Fibroblast of skin of left biceps (primary cell): ENCODE measurements at regions not wholly inside any gene's neighbourhood (a gene's known extent, or its start where the extent isn't known, plus 50 kb on each side); places are given as distances from the start of the nearest gene placed in this dataset.

Source experiments
- DNase-seq, 2 experiments: peaks; one replicate each; pipeline ENCODE4 v3.0.0-alpha.2; 2013; ENCODE audit warnings: low read depth in 2 of 2

GRCh38 chr2:58871469-58872142 lies 630.5 kb upstream of the FANCL start:
- DNase-seq = no peak

GRCh38 chr2:58870704-58871103 lies 629.6 kb upstream of the FANCL start:
- DNase-seq = no peak

GRCh38 chr2:58866946-58867345 lies 625.8 kb upstream of the FANCL start:
- no peak for DNase-seq

- DNase-seq = no peak
These were observed 625.4 kb upstream of the FANCL start for GRCh38 chr2:58866527-58866926.

- DNase-seq = no peak
These were observed 624.9 kb upstream of the FANCL start for GRCh38 chr2:58866040-58866439.

GRCh38 chr2:58865436-58865835 lies 624.3 kb upstream of the FANCL start:
- DNase-seq = no peak

GRCh38 chr2:58862244-58862643 lies 621.1 kb upstream of the FANCL start:
- no peak for DNase-seq

- no peak for DNase-seq
These were observed 619.5 kb upstream of the FANCL start for GRCh38 chr2:58860586-58860985.

GRCh38 chr2:58856100-58856499 lies 615.0 kb upstream of the FANCL start:
- DNase-seq = no peak

- DNase-seq = no peak
These were observed 612.3 kb upstream of the FANCL start for GRCh38 chr2:58853420-58853819.

GRCh38 chr2:58852905-58853304 lies 611.8 kb upstream of the FANCL start:
- DNase-seq = no peak

DNA sequence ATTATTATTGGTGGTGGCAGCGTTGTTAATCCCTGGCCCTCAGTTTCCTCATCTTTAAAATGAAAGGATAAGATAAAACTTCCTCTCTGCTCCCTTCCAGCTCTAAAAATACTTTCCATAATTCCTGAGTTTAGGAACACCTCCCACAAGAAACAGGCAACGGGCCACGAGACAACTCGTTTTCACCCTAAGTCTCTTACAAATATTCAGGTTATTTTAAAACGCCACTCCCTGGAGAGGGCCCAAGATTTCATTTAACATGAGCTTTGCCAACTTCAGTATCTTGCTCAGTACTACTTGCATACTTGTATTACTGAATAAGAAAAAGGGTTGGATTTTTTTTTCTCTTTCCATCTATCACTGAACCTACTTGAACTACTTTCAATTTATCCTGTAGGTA lies 611.1 kb upstream of the FANCL start:
- no peak for DNase-seq

DNA sequence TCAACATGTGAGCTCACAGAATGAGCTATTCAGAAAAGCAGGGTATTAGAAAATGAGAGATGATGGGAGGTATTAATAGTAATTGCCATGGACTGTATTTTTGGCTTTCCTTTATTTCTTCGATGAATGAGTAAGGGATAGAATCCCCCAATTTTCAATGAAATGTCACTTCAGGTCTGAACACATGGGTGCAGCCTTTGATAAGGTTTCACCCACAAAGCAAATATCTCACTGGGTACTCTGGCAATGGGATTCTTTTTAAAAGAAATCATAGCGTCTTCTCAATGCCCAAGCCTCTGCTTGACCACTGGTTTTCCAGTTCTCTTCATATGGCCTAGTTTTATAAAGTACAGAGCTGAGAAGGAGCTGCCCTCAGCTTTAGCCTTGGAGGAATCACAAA lies 610.5 kb upstream of the FANCL start:
- no peak for DNase-seq

DNA sequence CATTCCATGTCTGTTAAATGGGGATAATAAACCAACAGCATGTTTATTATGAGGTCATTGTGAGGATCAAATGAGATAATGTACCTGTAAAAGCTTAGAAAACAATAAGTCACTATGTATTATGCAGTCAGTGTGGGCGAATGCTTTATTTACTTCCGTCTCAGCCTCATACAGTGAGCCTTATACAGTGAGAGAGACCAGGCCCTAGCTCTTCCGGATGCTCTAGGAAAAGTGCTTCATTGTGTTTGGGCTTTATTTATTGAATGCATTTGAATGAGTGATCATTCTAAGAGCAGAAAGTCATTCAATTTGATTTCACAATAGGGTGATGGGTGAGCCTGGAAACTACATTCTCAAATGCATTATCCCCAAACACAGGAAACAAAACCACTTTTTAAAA lies 603.9 kb upstream of the FANCL start:
- DNase-seq = no peak

GRCh38 chr2:58842501-58843155 lies 601.5 kb upstream of the FANCL start:
- DNase-seq = no peak

- DNase-seq = peak in 1 of 2 experiments; percentile 3
These were observed 593.3 kb upstream of the FANCL start for GRCh38 chr2:58834404-58834803.

GRCh38 chr2:58826795-58827194 lies 585.7 kb upstream of the FANCL start:
- no peak for DNase-seq

- DNase-seq = no peak
These were observed 571.7 kb upstream of the FANCL start for GRCh38 chr2:58812771-58813344.

DNA sequence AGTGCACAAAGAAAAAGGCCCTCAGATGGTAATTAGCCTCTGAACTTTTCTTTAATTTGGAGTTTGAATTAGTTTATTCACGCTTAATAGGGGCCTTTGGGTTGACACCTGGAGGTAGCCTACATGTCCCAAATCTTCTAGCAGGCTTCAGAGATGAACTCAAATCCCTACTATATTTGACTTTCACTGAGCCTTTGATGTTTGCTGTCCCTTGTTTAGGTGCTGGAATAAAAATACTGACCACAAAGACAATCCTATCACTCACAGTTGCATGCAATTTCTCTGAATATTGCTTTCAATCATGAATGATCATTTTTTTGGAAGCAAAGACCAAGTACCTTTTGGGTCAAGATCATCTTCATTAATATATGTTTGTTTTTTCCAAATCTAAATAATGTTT lies 564.0 kb upstream of the FANCL start:
- no peak for DNase-seq

DNA sequence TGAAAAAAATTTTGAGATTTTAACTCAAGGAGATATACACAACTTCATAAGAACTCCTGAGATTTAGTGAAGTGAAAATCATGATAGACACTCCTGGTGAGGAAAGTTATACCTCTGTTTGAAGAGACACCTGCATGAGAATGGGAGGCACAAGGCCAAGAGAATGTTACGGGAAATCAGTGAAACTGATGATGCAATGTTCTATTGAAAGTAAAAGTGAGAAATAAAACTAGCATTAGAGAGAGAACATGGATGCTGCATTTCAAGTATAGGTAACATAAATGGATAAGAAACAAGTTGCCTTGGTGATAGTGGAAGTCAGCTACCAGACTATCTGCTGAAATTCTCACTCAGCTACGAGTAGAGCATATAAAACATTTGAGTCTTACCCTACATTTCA lies 562.1 kb upstream of the FANCL start:
- DNase-seq = no peak

DNA sequence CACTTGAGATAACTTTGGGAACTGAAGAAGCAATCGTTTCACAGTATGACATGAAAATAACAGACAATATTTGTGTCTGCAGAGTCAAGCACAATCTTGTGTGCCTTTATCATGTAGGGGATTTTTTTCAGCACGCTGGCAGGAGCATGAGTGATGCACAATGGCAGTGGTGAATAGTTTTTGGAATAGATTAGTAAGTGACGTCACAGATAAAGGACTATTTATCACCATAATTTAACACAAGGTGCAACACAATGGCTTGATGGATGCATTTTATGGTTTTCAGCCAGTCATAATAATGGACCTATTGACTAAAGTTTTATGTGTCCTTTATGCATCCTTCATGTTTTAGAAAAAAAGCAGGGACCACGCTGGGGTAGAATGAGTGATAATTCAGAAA lies 559.8 kb upstream of the FANCL start:
- no peak for DNase-seq

DNA sequence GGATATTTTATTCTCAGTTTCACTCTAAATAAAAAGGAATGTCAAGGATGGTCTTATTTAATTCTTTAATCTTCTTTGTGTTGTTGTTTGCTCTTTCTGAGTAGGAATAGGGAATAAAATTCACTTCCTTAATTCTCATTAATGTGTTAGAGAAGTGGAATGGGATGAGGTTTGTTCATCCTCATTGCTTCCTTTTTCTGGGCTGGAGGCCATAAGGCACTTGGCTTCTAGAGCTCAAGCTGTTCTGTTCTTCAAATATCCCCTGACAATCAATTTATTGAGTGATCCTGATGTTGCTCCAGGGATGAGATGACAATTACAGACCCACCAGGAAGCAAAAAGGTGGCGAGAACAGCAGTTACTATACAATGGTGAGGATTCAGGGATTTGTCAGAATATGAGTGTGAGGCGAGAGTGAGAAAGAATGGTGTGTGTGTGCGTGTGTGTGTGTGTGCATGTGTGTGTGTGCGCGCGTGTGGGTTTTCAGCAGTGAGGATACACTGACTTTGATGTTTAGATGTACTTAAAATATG lies 557.6 kb upstream of the FANCL start:
- no peak for DNase-seq

GRCh38 chr2:58796239-58796910 lies 555.2 kb upstream of the FANCL start:
- DNase-seq = no peak
